GM19463 (cell line): ENCODE measurements at regions not wholly inside any gene's neighbourhood (a gene's known extent, or its start where the extent isn't known, plus 50 kb on each side); places are given as distances from the start of the nearest gene placed in this dataset.
"Not testable (repeated sequence)": the region's sequence is repeated elsewhere in the genome, so short reads cannot be mapped to it uniquely, and the experiment has no call there.

Source experiments
- ATAC-seq: cut with Tn5 transposase; IDR thresholded peaks from one replicate; pipeline ENCODE4 v1.9.1; 2021; ENCODE audit warnings: mild to moderate bottlenecking, moderate library complexity; ENCODE audit not compliant: unreplicated experiment

GRCh38 chr20:40848526-40848925, 159.5 kb upstream of the MAFB start:
- ATAC-seq = no peak

- no peak for ATAC-seq
Measured at GRCh38 chr20:40849456-40849855, 160.4 kb upstream of the MAFB start.

- no peak for ATAC-seq
Measured at GRCh38 chr20:40851051-40851450, 162.0 kb upstream of the MAFB start.

GRCh38 chr20:40855269-40855668, 166.2 kb upstream of the MAFB start:
- no peak for ATAC-seq

GRCh38 chr20:40856653-40857052, 167.6 kb upstream of the MAFB start:
- no peak for ATAC-seq

- no peak for ATAC-seq
Measured at GRCh38 chr20:40860487-40860902, 168.1 kb upstream of the TOP1 start.

- no peak for ATAC-seq
Measured at GRCh38 chr20:40861427-40862008, 167.1 kb upstream of the TOP1 start.

GRCh38 chr20:40863355-40863919, 165.2 kb upstream of the TOP1 start:
- ATAC-seq = no peak

- no peak for ATAC-seq
Measured at GRCh38 chr20:40864470-40864869, 164.2 kb upstream of the TOP1 start.

GRCh38 chr20:40865095-40865494, 163.5 kb upstream of the TOP1 start:
- no peak for ATAC-seq

- no peak for ATAC-seq
Measured at GRCh38 chr20:40866056-40866455, 162.6 kb upstream of the TOP1 start.

- ATAC-seq = no peak
Measured at GRCh38 chr20:40868551-40869217, 159.9 kb upstream of the TOP1 start.

GRCh38 chr20:40869218-40870147, 159.1 kb upstream of the TOP1 start:
- no peak for ATAC-seq

GRCh38 chr20:40875116-40876085, 153.2 kb upstream of the TOP1 start:
- no peak for ATAC-seq

GRCh38 chr20:40878099-40878498, 150.5 kb upstream of the TOP1 start:
- ATAC-seq = not testable (repeated sequence)

GRCh38 chr20:40880063-40880728, 148.4 kb upstream of the TOP1 start:
- no peak for ATAC-seq

GRCh38 chr20:40880729-40881109, 147.9 kb upstream of the TOP1 start:
- ATAC-seq = no peak

GRCh38 chr20:40882152-40882551, 146.5 kb upstream of the TOP1 start:
- ATAC-seq = no peak

GRCh38 chr20:40883097-40883496, 145.5 kb upstream of the TOP1 start:
- ATAC-seq = no peak

- no peak for ATAC-seq
Measured at GRCh38 chr20:40887105-40887504, 141.5 kb upstream of the TOP1 start.
